Renal pelvis (tissue), 1 donor: ENCODE measurements at regions not wholly inside any gene's neighbourhood (a gene's known extent, or its start where the extent isn't known, plus 50 kb on each side); places are given as distances from the start of the nearest gene placed in this dataset.
"Not testable (repeated sequence)": the region's sequence is repeated elsewhere in the genome, so short reads cannot be mapped to it uniquely, and the experiment has no call there.

ENCODE experiments used
- DNase-seq: peaks from one replicate; pipeline ENCODE4 v3.0.0-alpha.2; 2013

- DNase-seq = no peak
Observed at GRCh38 chr9:38186404-38187115, 117.5 kb upstream of the SHB start.

GRCh38 chr9:38185647-38186403 lies 116.8 kb upstream of the SHB start:
- no peak for DNase-seq

- no peak for DNase-seq
Observed at GRCh38 chr9:38183994-38184568, 115.1 kb upstream of the SHB start.

- DNase-seq = no peak
Observed at GRCh38 chr9:38182321-38182720, 113.3 kb upstream of the SHB start.

- no peak for DNase-seq
Observed at GRCh38 chr9:38181866-38182265, 112.8 kb upstream of the SHB start.

GRCh38 chr9:38181232-38181631 lies 112.2 kb upstream of the SHB start:
- no peak for DNase-seq

GRCh38 chr9:38180656-38181055 lies 111.6 kb upstream of the SHB start:
- DNase-seq = no peak

GRCh38 chr9:38179965-38180364 lies 110.9 kb upstream of the SHB start:
- no peak for DNase-seq

- no peak for DNase-seq
Observed at GRCh38 chr9:38178237-38178636, 109.2 kb upstream of the SHB start.

GRCh38 chr9:38177680-38178079 lies 108.7 kb upstream of the SHB start:
- no peak for DNase-seq

GRCh38 chr9:38176251-38176650 lies 107.2 kb upstream of the SHB start:
- no peak for DNase-seq

GRCh38 chr9:38175423-38175822 lies 106.4 kb upstream of the SHB start:
- DNase-seq = no peak

GRCh38 chr9:38172586-38172985 lies 103.6 kb upstream of the SHB start:
- no peak for DNase-seq

GRCh38 chr9:38171926-38172325 lies 102.9 kb upstream of the SHB start:
- no peak for DNase-seq

- no peak for DNase-seq
Observed at GRCh38 chr9:38171538-38171884, 102.5 kb upstream of the SHB start.

GRCh38 chr9:38170763-38171537 lies 101.9 kb upstream of the SHB start:
- DNase-seq = not testable (repeated sequence)

GRCh38 chr9:38170155-38170554 lies 101.1 kb upstream of the SHB start:
- not testable (repeated sequence) for DNase-seq

GRCh38 chr9:38166501-38166900 lies 97.5 kb upstream of the SHB start:
- DNase-seq = no peak

- no peak for DNase-seq
Observed at GRCh38 chr9:38164659-38165221, 95.7 kb upstream of the SHB start.

GRCh38 chr9:38163518-38163917 lies 94.5 kb upstream of the SHB start:
- no peak for DNase-seq

GRCh38 chr9:38162332-38163211 lies 93.5 kb upstream of the SHB start:
- no peak for DNase-seq
